Gastroesophageal sphincter (tissue), 4 donors: ENCODE measurements at regions not wholly inside any gene's neighbourhood (a gene's known extent, or its start where the extent isn't known, plus 50 kb on each side); places are given as distances from the start of the nearest gene placed in this dataset.

Experiments used
- ATAC-seq: fragments of 150-250 bp; one replicate; pipeline ENCODE4 v1.9.1; 2016; ENCODE audit warnings: mild to moderate bottlenecking, moderate library complexity
- H3K27ac ChIP-seq, 4 donors: fragments of 200-600 bp; sonication (generic) in 3 of 4; 1 replicate in 3 of 4; 2 replicates in 1 of 4; pipeline ENCODE4 v1.5.1; 2016 to 2019
- H3K27me3 ChIP-seq: fragments of 200-600 bp; sonication (generic); one replicate; pipeline ENCODE4 v1.5.1; 2019
- H3K36me3 ChIP-seq, 2 donors: fragments of 200-600 bp; sonication (generic); one replicate each; pipeline ENCODE4 v1.5.1; 2019; ENCODE audit warnings: control low read depth in 1 of 2
- H3K4me1 ChIP-seq, 3 donors: fragments of 200-600 bp; sonication (generic); 1 replicate in 2 of 3; 2 replicates in 1 of 3; pipeline ENCODE4 v1.5.1; 2016 to 2019; ENCODE audit warnings: control low read depth in 2 of 3
- H3K4me3 ChIP-seq, 2 donors: fragments of 200-600 bp; sonication (generic); one replicate each; pipeline ENCODE4 v1.5.1; 2019; ENCODE audit warnings: mild to moderate bottlenecking in 1 of 2, moderate library complexity in 1 of 2
- H3K9me3 ChIP-seq, 3 donors: fragments of 200-600 bp; sonication (generic); one replicate each; pipeline ENCODE4 v1.5.1; 2017 to 2019; ENCODE audit warnings: control low read depth in 2 of 3
- EP300 ChIP-seq: sonication (generic); formaldehyde crosslinking; IDR thresholded peaks from one replicate; pipeline ENCODE4 v1.6.1; 2017; ENCODE audit warnings: antibody characterized with exemption, mild to moderate bottlenecking
- POLR2A ChIP-seq, 2 donors: fragments of 450-650 bp; IDR thresholded peaks; one replicate each; pipeline ENCODE4 v1.6.1; 2017; ENCODE audit warnings: antibody characterized with exemption in 2 of 2, mild to moderate bottlenecking in 2 of 2, moderate library complexity in 1 of 2
- POLR2AphosphoS5 ChIP-seq: sonication (generic); formaldehyde crosslinking; IDR thresholded peaks from one replicate; pipeline ENCODE4 v1.6.1; 2017; ENCODE audit warnings: antibody characterized with exemption
- WGBS, 2 donors: methylation state at CpG; one replicate each; pipeline ENCODE4 v1.1.5; 2018; ENCODE audit warnings: low coverage in 1 of 2; 5-methylcytosine and 5-hydroxymethylcytosine counted together
- TF ChIP-seq, protein P1 (sequence below), 4 experiments: fragments of 200-600 bp in 2 of 4; fragments of 450-650 bp in 2 of 4; sonication (generic) in 1 of 4; IDR thresholded peaks; one replicate each; pipeline ENCODE4 v1.5.1; 2017 to 2019; ENCODE audit warnings: antibody characterized with exemption in 4 of 4, mild to moderate bottlenecking in 2 of 4, moderate library complexity in 2 of 4

DNA sequence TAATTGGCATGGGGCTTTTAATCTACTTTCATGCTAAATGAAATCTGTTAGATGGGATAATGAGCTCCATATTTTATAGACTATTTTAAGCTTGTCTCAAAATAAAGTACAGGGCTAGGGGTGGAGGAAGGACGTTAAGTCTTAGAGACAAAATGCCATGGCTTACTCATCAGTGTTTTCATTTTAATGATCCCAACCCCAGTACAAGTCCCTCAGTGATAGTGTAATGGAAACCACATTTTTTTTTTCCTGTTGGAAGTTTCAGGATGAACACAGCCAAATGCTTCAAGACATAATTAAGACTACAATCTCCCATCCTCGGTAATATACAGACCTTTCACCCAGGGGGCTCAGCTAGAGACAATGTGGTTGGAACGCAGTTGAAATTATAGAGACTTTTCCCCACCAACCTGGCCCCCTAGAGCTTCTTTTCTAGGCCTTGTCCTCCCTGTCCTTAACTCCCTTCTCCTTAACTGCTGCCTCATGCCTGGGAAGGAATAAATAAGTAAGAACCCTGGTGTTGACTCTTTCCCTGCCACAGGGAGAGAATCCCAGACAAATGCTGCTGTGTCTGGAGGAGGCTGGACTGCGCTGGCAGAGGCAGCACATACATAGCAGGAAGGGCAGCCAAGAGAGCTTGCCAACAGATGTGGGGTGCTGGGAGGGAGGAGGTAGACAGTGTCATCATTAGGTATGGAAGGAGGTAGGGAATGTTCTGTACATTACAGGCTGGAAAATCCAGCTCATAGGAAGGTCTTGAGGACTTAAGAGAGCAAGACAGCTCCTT is 115.4 kb upstream of the ROPN1 start:
- ATAC-seq: no peak
- H3K9me3 ChIP-seq: no peaks in the 10 kb centered on the region

DNA sequence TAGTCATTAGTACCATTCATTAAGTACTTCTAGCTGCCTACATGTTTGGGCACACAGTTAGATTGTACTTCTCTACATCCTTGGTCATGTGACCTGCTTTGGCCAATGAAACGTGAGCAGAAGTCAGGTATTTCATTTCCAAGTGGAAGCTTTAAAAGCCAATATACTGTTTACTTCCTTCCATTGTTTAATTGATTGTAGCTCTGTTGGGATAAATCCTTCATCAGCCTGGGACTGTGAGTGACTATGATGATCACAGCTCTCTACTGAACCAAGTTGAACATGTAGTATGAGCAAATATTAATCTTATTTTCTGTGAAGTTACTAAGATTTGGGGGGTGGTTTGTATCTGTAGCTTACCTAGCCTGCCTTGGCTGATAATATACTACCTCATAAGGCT is 116.5 kb upstream of the ROPN1 start:
- Histone ChIP-seq H3K36me3 (no peaks in the 10 kb centered on the region), H3K4me1 (peaks cover 0 to 18% (median 0%) of the 10 kb centered on the region in 3 donors), H3K27me3 (no peaks in the 10 kb centered on the region), H3K4me3 (no peak overlapping the region), H3K27ac (no peak overlapping the region), H3K9me3 (no peaks in the 10 kb centered on the region)
- TF ChIP-seq POLR2AphosphoS5 (no peak), POLR2A (IDR thresholded peaks at IDR 0.05) (no peak), EP300 (no peak)
- TF ChIP-seq, protein P1, sequence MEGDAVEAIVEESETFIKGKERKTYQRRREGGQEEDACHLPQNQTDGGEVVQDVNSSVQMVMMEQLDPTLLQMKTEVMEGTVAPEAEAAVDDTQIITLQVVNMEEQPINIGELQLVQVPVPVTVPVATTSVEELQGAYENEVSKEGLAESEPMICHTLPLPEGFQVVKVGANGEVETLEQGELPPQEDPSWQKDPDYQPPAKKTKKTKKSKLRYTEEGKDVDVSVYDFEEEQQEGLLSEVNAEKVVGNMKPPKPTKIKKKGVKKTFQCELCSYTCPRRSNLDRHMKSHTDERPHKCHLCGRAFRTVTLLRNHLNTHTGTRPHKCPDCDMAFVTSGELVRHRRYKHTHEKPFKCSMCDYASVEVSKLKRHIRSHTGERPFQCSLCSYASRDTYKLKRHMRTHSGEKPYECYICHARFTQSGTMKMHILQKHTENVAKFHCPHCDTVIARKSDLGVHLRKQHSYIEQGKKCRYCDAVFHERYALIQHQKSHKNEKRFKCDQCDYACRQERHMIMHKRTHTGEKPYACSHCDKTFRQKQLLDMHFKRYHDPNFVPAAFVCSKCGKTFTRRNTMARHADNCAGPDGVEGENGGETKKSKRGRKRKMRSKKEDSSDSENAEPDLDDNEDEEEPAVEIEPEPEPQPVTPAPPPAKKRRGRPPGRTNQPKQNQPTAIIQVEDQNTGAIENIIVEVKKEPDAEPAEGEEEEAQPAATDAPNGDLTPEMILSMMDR (IDR thresholded peaks at IDR 0.05): no peak
- 78 to 80% methylated on average over 1 of the region's 1 CpG for WGBS, 2 donors
- ATAC-seq: no peak

More for the DNA sequence above, 115.4 kb upstream of the ROPN1 start:
- peak overlapping the region in 2 of 4 donors; percentile 11 to 49 for H3K27ac ChIP-seq
- no peaks in the 10 kb centered on the region for H3K27me3 ChIP-seq
- no peak overlapping the region for H3K4me3 ChIP-seq
- TF ChIP-seq POLR2A (IDR thresholded peaks at IDR 0.05) (no peak), EP300 (no peak), POLR2AphosphoS5 (no peak)
- TF ChIP-seq, protein P1 (IDR thresholded peaks at IDR 0.05): no peak
- H3K36me3 ChIP-seq: no peaks in the 10 kb centered on the region
- WGBS, 2 donors: 8 to 38% methylated on average over 1 to 3 of the region's 4 CpGs
- H3K4me1 ChIP-seq: peaks cover 0 to 18% (median 0%) of the 10 kb centered on the region in 3 donors

DNA sequence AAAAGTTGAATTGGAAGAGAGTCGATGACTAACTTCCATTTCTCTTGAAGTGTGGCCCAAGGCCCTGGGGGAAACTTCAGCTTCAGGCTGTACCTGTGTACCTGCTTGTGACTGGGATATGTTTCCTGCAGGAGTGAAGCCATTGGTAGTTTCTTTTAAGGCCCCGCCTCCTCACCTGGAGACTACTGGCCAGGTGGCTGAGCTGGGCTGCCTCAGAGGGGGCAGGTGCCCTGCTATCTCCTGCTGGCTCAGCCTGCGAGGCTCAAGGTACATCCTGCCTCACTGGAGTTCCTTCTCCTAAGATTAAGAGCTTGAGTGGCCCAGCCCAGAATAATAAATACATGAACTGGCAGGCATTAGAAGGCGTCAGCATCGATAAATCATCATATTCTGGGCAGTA is 121.6 kb upstream of the ROPN1 start:
- no peak overlapping the region for H3K27ac ChIP-seq
- no peak for ATAC-seq
- no peaks in the 10 kb centered on the region for H3K27me3 ChIP-seq
- WGBS, 2 donors: 95% methylated on average over 3 of the region's 5 CpGs; no CpG with 5 or more reads in 1 of the 2 donors
- TF ChIP-seq EP300 (no peak), POLR2AphosphoS5 (no peak), POLR2A (IDR thresholded peaks at IDR 0.05) (no peak)
- TF ChIP-seq, protein P1 (IDR thresholded peaks at IDR 0.05): no peak
- H3K9me3 ChIP-seq: no peaks in the 10 kb centered on the region
- H3K36me3 ChIP-seq: no peaks in the 10 kb centered on the region
- no peak overlapping the region for H3K4me3 ChIP-seq
- H3K4me1 ChIP-seq: peaks cover 3 to 12% (median 10%) of the 10 kb centered on the region in 3 donors

DNA sequence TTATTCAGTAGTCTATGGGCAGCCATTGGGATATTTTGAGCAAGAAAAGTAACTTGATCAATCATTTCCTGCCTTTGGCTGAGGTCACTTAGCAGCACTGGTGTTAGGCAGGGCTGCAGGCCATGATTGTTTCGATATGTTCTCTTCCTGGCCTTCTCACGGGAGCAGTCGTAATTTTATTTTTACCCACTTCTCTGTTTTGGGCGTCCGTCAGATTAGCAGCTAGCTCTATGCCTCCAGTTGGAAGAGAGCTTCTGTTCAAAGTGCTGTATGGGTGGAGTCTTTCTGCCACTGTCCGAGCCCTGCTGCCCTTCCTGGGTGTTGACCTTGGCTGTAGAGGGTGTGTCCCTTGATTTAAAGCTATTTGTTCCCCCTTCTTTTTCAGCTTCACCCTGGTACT is 123.4 kb upstream of the ROPN1 start:
- no peak for ATAC-seq
- Histone ChIP-seq H3K36me3 (no peaks in the 10 kb centered on the region), H3K27ac (no peak overlapping the region), H3K4me3 (no peak overlapping the region), H3K9me3 (no peaks in the 10 kb centered on the region), H3K27me3 (no peaks in the 10 kb centered on the region), H3K4me1 (peaks cover 3 to 12% (median 12%) of the 10 kb centered on the region in 3 donors)
- no peak for TF ChIP-seq POLR2A (IDR thresholded peaks at IDR 0.05)
- TF ChIP-seq POLR2AphosphoS5: no peak
- no peak for TF ChIP-seq EP300
- TF ChIP-seq, protein P1 (IDR thresholded peaks at IDR 0.05): no peak
- WGBS, 2 donors: 64% methylated on average over 2 to 5 of the region's 6 CpGs

DNA sequence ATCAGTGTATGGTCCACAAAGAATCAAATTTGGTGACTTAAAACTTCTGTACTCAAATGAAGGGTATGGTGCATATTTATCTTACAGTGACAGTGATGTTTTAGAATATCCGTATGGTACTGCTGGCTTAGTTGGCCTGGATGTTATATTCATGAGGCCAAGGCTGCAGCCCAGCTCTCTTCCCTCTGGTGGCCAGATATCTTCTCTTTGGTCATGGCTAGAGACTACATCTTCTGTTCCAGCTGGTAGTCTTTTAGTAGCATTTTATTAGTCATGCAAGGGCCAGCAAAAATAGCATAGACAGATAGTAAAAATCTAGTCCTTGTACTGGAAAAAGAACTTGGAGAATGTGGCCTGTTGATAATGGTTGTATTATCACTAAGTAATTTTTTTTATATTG is 124.0 kb upstream of the ROPN1 start:
- H3K27me3 ChIP-seq: no peaks in the 10 kb centered on the region
- no peak overlapping the region for H3K27ac ChIP-seq
- WGBS, 2 donors: 42 to 45% methylated on average over 1 of the region's 1 CpG
- ATAC-seq: no peak
- no peak overlapping the region for H3K4me3 ChIP-seq
- TF ChIP-seq POLR2AphosphoS5 (no peak), EP300 (no peak), POLR2A (IDR thresholded peaks at IDR 0.05) (no peak)
- TF ChIP-seq, protein P1 (IDR thresholded peaks at IDR 0.05): no peak
- H3K9me3 ChIP-seq: no peaks in the 10 kb centered on the region
- H3K4me1 ChIP-seq: peaks cover 3 to 12% (median 12%) of the 10 kb centered on the region in 3 donors
- no peaks in the 10 kb centered on the region for H3K36me3 ChIP-seq
